NCI-H1048 (cell line): ENCODE measurements at regions not wholly inside any gene's neighbourhood (a gene's known extent, or its start where the extent isn't known, plus 50 kb on each side); places are given as distances from the start of the nearest gene placed in this dataset.

Experiments used
- DNase-seq: peaks from one replicate; lab custom pipeline; 2025; lab: John Stamatoyannopoulos, UW

GRCh38 chr5:143586781-143587362 lies 183.4 kb upstream of the NR3C1 start:
- DNase-seq: no peak

- DNase-seq: no peak
Observed at GRCh38 chr5:143585970-143586369, 182.5 kb upstream of the NR3C1 start.

- no peak for DNase-seq
Observed at GRCh38 chr5:143583409-143583808, 179.9 kb upstream of the NR3C1 start.

- no peak for DNase-seq
Observed at GRCh38 chr5:143582869-143583268, 179.4 kb upstream of the NR3C1 start.

GRCh38 chr5:143582176-143582575 lies 178.7 kb upstream of the NR3C1 start:
- DNase-seq: no peak

- no peak for DNase-seq
Observed at GRCh38 chr5:143581649-143582048, 178.2 kb upstream of the NR3C1 start.

GRCh38 chr5:143581147-143581546 lies 177.7 kb upstream of the NR3C1 start:
- no peak for DNase-seq

GRCh38 chr5:143576711-143577484 lies 173.4 kb upstream of the NR3C1 start:
- no peak for DNase-seq

- DNase-seq: no peak
Observed at GRCh38 chr5:143575286-143575685, 171.8 kb upstream of the NR3C1 start.

- no peak for DNase-seq
Observed at GRCh38 chr5:143574236-143574635, 170.8 kb upstream of the NR3C1 start.

GRCh38 chr5:143573568-143574170 lies 170.2 kb upstream of the NR3C1 start:
- no peak for DNase-seq

- DNase-seq: no peak
Observed at GRCh38 chr5:143572671-143573070, 169.2 kb upstream of the NR3C1 start.

GRCh38 chr5:143571642-143572624 lies 168.4 kb upstream of the NR3C1 start:
- no peak for DNase-seq

- no peak for DNase-seq
Observed at GRCh38 chr5:143570989-143571388, 167.5 kb upstream of the NR3C1 start.

GRCh38 chr5:143569722-143570567 lies 166.5 kb upstream of the NR3C1 start:
- DNase-seq: no peak

- no peak for DNase-seq
Observed at GRCh38 chr5:143569213-143569701, 165.8 kb upstream of the NR3C1 start.

- DNase-seq: no peak
Observed at GRCh38 chr5:143567583-143568504, 164.4 kb upstream of the NR3C1 start.

GRCh38 chr5:143566139-143566538 lies 162.7 kb upstream of the NR3C1 start:
- no peak for DNase-seq

GRCh38 chr5:143564417-143564816 lies 160.9 kb upstream of the NR3C1 start:
- DNase-seq: no peak

- DNase-seq: no peak
Observed at GRCh38 chr5:143562935-143563334, 159.4 kb upstream of the NR3C1 start.
